HCT116 (cell line): ENCODE measurements at regions not wholly inside any gene's neighbourhood (a gene's known extent, or its start where the extent isn't known, plus 50 kb on each side); places are given as distances from the start of the nearest gene placed in this dataset.

ENCODE experiments used
- ATAC-seq: fragments of 200-7000 bp; cut with Tn5 transposase; 2 replicates; pipeline ENCODE4 v1.9.1; 2020; ENCODE audit warnings: mild to moderate bottlenecking, moderate library complexity
- BruUV-seq: library from RNA; stranded (reverse); fragments of 400-500 nt; replicated peaks from 2 replicates; lab custom pipeline; 2021; lab: Mats Ljungman, UMichigan
- CTCF ChIA-PET: fragments of 300-600 bp; sonication (Branson Sonifier 250); formaldehyde crosslinking; loops from one replicate; lab custom pipeline; 2021; ENCODE audit warnings: antibody characterized with exemption; lab: Charles Lee
- POLR2A ChIA-PET: fragments of 300-600, 350-600 bp; sonication (Branson Sonifier 250); formaldehyde crosslinking; loops from one replicate; lab custom pipeline; 2021; ENCODE audit warnings: antibody characterized with exemption; lab: Charles Lee
- RAD21 ChIA-PET, 2 experiments: fragments of 300-600 bp; sonication (Branson Sonifier 250); formaldehyde crosslinking; loops; one replicate each; lab custom pipeline; 2023; ENCODE audit warnings: low total read pairs in 2 of 2; ENCODE audit not compliant: uncharacterized antibody in 2 of 2, unreplicated experiment in 2 of 2, low non-redundant PET in 1 of 2; lab: Charles Lee
- DNase-seq: peaks from one replicate; pipeline ENCODE4 v3.0.0-alpha.2; 2010; ENCODE audit warnings: low read depth, low spot score
- H2AFZ ChIP-seq: fragments of 200-600 bp; shearing (Covaris generic), sonication (generic); 2 replicates; pipeline ENCODE4 v1.6.1; 2017; ENCODE audit warnings: low read depth, mixed run types, mixed read lengths, antibody characterized with exemption, low read length; ENCODE audit not compliant: poor library complexity, severe bottlenecking
- H3K27ac ChIP-seq: 2 replicates; pipeline ENCODE4 v1.5.1; 2012; ENCODE audit warnings: low read depth, low read length
- H3K27me3 ChIP-seq: fragments of 200-600 bp; sonication (generic); 2 replicates; pipeline ENCODE4 v1.6.1; 2016; ENCODE audit warnings: mixed run types, low read length, mixed read lengths; ENCODE audit not compliant: insufficient read depth
- H3K36me3 ChIP-seq, 2 experiments: fragments of 200-500 bp in 1 of 2; fragments of 200-600 bp in 1 of 2; sonication (Bioruptor generic) in 1 of 2; sonication (generic) in 1 of 2; 2 replicates each; pipeline versions ENCODE4 v1.5.1 to v1.6.1; 2014 to 2016; ENCODE audit warnings: low read length in 2 of 2, inconsistent platforms in 1 of 2, mixed read lengths in 1 of 2, mixed run types in 1 of 2; ENCODE audit not compliant: insufficient read depth in 2 of 2, control insufficient read depth in 1 of 2
- H3K4me1 ChIP-seq, 2 experiments: fragments of 200-600 bp in 1 of 2; sonication (generic) in 1 of 2; 2 replicates each; pipeline versions ENCODE4 v1.5.1 to v1.6.1; 2012 to 2017; ENCODE audit warnings: low read length in 2 of 2, inconsistent platforms in 1 of 2, mild to moderate bottlenecking in 1 of 2, mixed read lengths in 1 of 2, mixed run types in 1 of 2, moderate library complexity in 1 of 2; ENCODE audit not compliant: insufficient read depth in 2 of 2, control insufficient read depth in 1 of 2
- H3K4me2 ChIP-seq: fragments of 200-600 bp; sonication (generic); 2 replicates; pipeline ENCODE4 v1.6.1; 2017; ENCODE audit warnings: mixed run types, low read length, mixed read lengths
- H3K4me3 ChIP-seq, 2 experiments: fragments of 200-600 bp in 1 of 2; sonication (generic) in 1 of 2; replicated peaks in 1 of 2; 2 replicates each; pipeline ENCODE4 v1.5.1; 2011 to 2016; ENCODE audit warnings: low read length in 2 of 2, control low read depth in 1 of 2, low read depth in 1 of 2, mild to moderate bottlenecking in 1 of 2, mixed read lengths in 1 of 2, mixed run types in 1 of 2
- H3K79me2 ChIP-seq: fragments of 200-600 bp; sonication (generic); 2 replicates; pipeline ENCODE4 v1.6.1; 2017; ENCODE audit warnings: mild to moderate bottlenecking, mixed run types, low read length, moderate library complexity, mixed read lengths; ENCODE audit not compliant: insufficient read depth
- H3K9ac ChIP-seq: fragments of 200-600 bp; sonication (generic); 2 replicates; pipeline ENCODE4 v1.6.1; 2016; ENCODE audit warnings: low read length, mixed read lengths
- H3K9me2 ChIP-seq: fragments of 200-600 bp; sonication (generic), shearing (Covaris generic); 2 replicates; pipeline ENCODE4 v1.6.1; 2017; ENCODE audit warnings: mixed run types, mild to moderate bottlenecking, moderate library complexity; ENCODE audit not compliant: insufficient read depth
- H3K9me3 ChIP-seq, 2 experiments: fragments of 200-500 bp in 1 of 2; fragments of 200-600 bp in 1 of 2; sonication (Bioruptor generic) in 1 of 2; sonication (generic) in 1 of 2; 2 replicates each; pipeline ENCODE4 v1.6.1; 2014 to 2017; ENCODE audit warnings: low read length in 2 of 2, mixed read lengths in 2 of 2, inconsistent platforms in 1 of 2, low read depth in 1 of 2, mild to moderate bottlenecking in 1 of 2, mixed run types in 1 of 2, moderate library complexity in 1 of 2; ENCODE audit not compliant: control insufficient read depth in 1 of 2, insufficient read depth in 1 of 2
- H4K20me1 ChIP-seq: fragments of 200-600 bp; sonication (generic), shearing (Covaris generic); 2 replicates; pipeline ENCODE4 v1.6.1; 2017; ENCODE audit warnings: mixed run types, mild to moderate bottlenecking, moderate library complexity; ENCODE audit not compliant: insufficient read depth
- CEBPB ChIP-seq: IDR thresholded peaks from 2 replicates; pipeline ENCODE4 v1.6.1; 2012; ENCODE audit warnings: low read depth
- ELF1 ChIP-seq: IDR thresholded peaks from 2 replicates; pipeline ENCODE4 v1.6.1; 2012; ENCODE audit warnings: low read depth, borderline replicate concordance
- EZH2 ChIP-seq: fragments of 200-600 bp; sonication (generic); IDR thresholded peaks from 2 replicates; pipeline ENCODE4 v1.6.1; 2017; ENCODE audit warnings: antibody characterized with exemption, mixed run types
- JUND ChIP-seq: IDR thresholded peaks from 2 replicates; pipeline ENCODE4 v1.6.1; 2012
- POLR2A ChIP-seq: IDR thresholded peaks from 2 replicates; pipeline ENCODE4 v1.7.0; 2011; ENCODE audit warnings: borderline replicate concordance; ENCODE audit not compliant: insufficient read depth, insufficient read length; ENCODE audit errors: extremely low read depth
- RAD21 ChIP-seq: IDR thresholded peaks from 2 replicates; pipeline ENCODE4 v1.6.1; 2012; ENCODE audit warnings: low read depth, mild to moderate bottlenecking
- SP1 ChIP-seq: IDR thresholded peaks from 2 replicates; pipeline ENCODE4 v1.6.1; 2012; ENCODE audit warnings: low read depth
- SRF ChIP-seq: IDR thresholded peaks from 2 replicates; pipeline ENCODE4 v1.6.1; 2012; ENCODE audit warnings: low read depth
- TCF7L2 ChIP-seq: IDR thresholded peaks from 2 replicates; pipeline ENCODE4 v1.7.0; 2011; ENCODE audit warnings: borderline replicate concordance, inconsistent platforms; ENCODE audit not compliant: insufficient read depth, insufficient read length; ENCODE audit errors: extremely low read depth
- YY1 ChIP-seq: IDR thresholded peaks from 2 replicates; pipeline ENCODE4 v1.6.1; 2011; ENCODE audit warnings: low read length, low read depth, moderate library complexity, mild to moderate bottlenecking; ENCODE audit not compliant: insufficient replicate concordance; ENCODE audit errors: extremely low read depth
- ZFX ChIP-seq: fragments of 450-650 bp; IDR thresholded peaks from 2 replicates; pipeline ENCODE4 v1.6.1; 2017
- intact Hi-C: fragments of 100-400 bp; cut with micrococcal nuclease; formaldehyde crosslinking; loops from 2 replicates; pipeline ENCODE4 v1.10.0; 2022
- TF ChIP-seq, protein P1 (sequence below): IDR thresholded peaks from 2 replicates; pipeline ENCODE4 v1.6.1; 2012

DNA sequence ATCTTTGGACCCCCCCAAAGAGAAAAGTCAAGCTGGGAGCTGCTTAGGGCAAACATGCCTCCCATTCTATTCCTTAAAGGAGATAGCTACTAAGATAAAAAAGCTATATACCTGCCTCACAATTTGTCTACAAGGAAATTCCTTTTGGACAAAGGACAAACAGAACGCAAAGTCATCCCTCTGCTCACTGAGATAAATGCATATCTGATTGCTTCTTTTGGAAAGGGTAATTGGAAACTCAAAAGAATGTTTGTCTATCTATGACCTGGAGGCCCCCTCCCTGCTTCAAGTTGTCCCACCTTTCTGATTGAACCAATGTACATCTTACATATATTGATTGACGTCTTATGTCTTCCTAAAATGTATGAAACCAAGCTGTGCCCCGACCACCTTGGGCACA is 80.9 kb upstream of the FUT8 start:
- Histone ChIP-seq H3K9me2 (no peaks in the 10 kb centered on the region), H3K9me3 (no peaks in the 10 kb centered on the region), H3K4me2 (no peak overlapping the region), H3K27me3 (no peaks in the 10 kb centered on the region), H3K9ac (no peak overlapping the region), H4K20me1 (no peaks in the 10 kb centered on the region), H2AFZ (no peak overlapping the region), H3K79me2 (no peaks in the 10 kb centered on the region), H3K36me3 (no peaks in the 10 kb centered on the region), H3K4me3 (no peak overlapping the region), H3K27ac (no peak overlapping the region), H3K4me1 (peaks cover 0 to 11% of the 10 kb centered on the region in 2 experiments; a peak in 1 of 4 replicates)
- intact Hi-C loops = no loop called here
- DNase-seq (no peak), ATAC-seq (no peak)
- CTCF ChIA-PET = interaction anchor here (1.0 kb wide), 1 partner anchor 31 kb away, joined by 3 read pairs; no protein-coding TSS in a partner anchor
- no TSS peak for BruUV-seq
- TF ChIP-seq ELF1 = no peak
- no peak for TF ChIP-seq RAD21
- no peak for TF ChIP-seq TCF7L2
- no peak for TF ChIP-seq SRF
- TF ChIP-seq POLR2A = no peak
- TF ChIP-seq JUND = no peak
- no peak for TF ChIP-seq YY1
- no peak for TF ChIP-seq EZH2
- TF ChIP-seq, protein P1, sequence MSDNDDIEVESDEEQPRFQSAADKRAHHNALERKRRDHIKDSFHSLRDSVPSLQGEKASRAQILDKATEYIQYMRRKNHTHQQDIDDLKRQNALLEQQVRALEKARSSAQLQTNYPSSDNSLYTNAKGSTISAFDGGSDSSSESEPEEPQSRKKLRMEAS = no peak
- TF ChIP-seq CEBPB = no peak
- no peak for TF ChIP-seq ZFX
- no peak for TF ChIP-seq SP1
- POLR2A ChIA-PET = no interaction called here
- RAD21 ChIA-PET = no interaction called here
